GM23248 (cell line): ENCODE measurements at regions not wholly inside any gene's neighbourhood (a gene's known extent, or its start where the extent isn't known, plus 50 kb on each side); places are given as distances from the start of the nearest gene placed in this dataset.

ENCODE experiments used
- EZH2 ChIP-seq: fragments of 200-600 bp; sonication (generic); IDR thresholded peaks from 2 replicates; pipeline ENCODE4 v1.6.1; 2018; ENCODE audit warnings: antibody characterized with exemption, mild to moderate bottlenecking; ENCODE audit not compliant: insufficient read depth, poor library complexity, severe bottlenecking
- EZH2phosphoT487 ChIP-seq: fragments of 200-600 bp; sonication (generic); IDR thresholded peaks from 2 replicates; pipeline ENCODE4 v1.6.1; 2018; ENCODE audit warnings: antibody characterized with exemption, moderate library complexity, mild to moderate bottlenecking, low read depth; ENCODE audit not compliant: insufficient read depth

DNA sequence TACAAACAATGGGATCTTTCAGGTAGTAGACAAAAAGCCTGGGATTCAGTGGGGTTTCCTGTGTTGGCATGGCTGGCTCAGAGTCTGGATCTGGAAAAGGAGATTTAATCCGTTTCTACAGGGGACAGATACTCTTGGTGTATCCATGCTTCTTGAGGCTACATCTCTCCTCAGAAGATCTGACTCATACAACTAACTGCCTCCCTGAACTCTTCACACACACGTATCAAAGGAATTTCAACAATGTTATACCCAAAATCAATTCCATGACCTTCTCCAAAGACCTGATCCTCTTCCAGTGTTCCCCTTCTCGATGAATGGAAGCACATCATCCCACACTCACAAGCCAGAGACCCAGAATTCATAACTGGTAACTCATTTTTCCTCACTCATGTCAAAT is 435.3 kb upstream of the NBEA start:
- TF ChIP-seq EZH2 (no peak), EZH2phosphoT487 (no peak)
